DND-41 (cell line): ENCODE measurements at regions not wholly inside any gene's neighbourhood (a gene's known extent, or its start where the extent isn't known, plus 50 kb on each side); places are given as distances from the start of the nearest gene placed in this dataset.

Source experiments
- CTCF ChIP-seq: IDR thresholded peaks from 2 replicates; pipeline ENCODE4 v1.5.1; 2012; ENCODE audit warnings: borderline replicate concordance, low read length, moderate library complexity, mild to moderate bottlenecking; ENCODE audit not compliant: poor library complexity, severe bottlenecking; ENCODE audit errors: extremely low read depth
- EZH2 ChIP-seq: IDR thresholded peaks from 3 replicates; pipeline ENCODE4 v1.6.1; 2012; ENCODE audit warnings: borderline replicate concordance, low read depth, mild to moderate bottlenecking, moderate library complexity, low read length, inconsistent platforms; ENCODE audit not compliant: severe bottlenecking

GRCh38 chr17:43328650-43329049 lies 70.1 kb upstream of the ARL4D start:
- TF ChIP-seq CTCF = no peak
- no peak for TF ChIP-seq EZH2
